IMR-90 (cell line): ENCODE measurements at regions not wholly inside any gene's neighbourhood (a gene's known extent, or its start where the extent isn't known, plus 50 kb on each side); places are given as distances from the start of the nearest gene placed in this dataset.

ENCODE experiments used
- ATAC-seq: fragments of 200-7000 bp; cut with Tn5 transposase; 2 replicates; pipeline ENCODE4 v1.9.1; 2020; ENCODE audit warnings: low read depth, mild to moderate bottlenecking, moderate library complexity
- BruUV-seq: library from RNA; stranded (reverse); fragments of 400-500 nt; replicated peaks from 2 replicates; lab custom pipeline; 2021; lab: Mats Ljungman, UMichigan
- CTCF ChIA-PET: fragments of 300-600 bp; formaldehyde crosslinking; extraction: SDS; loops from one replicate; lab custom pipeline; 2021; ENCODE audit warnings: antibody characterized with exemption; lab: Yijun Ruan, JAX
- POLR2A ChIA-PET: fragments of 300-600 bp; sonication (Branson Sonifier 250); formaldehyde crosslinking; loops from one replicate; lab custom pipeline; 2022; ENCODE audit warnings: antibody characterized with exemption; ENCODE audit not compliant: unreplicated experiment; lab: Charles Lee
- DNase-seq: peaks from one replicate; pipeline ENCODE4 v3.0.0; 2013
- H2AFZ ChIP-seq: replicated peaks from 2 replicates; pipeline ENCODE3; 2013; ENCODE audit warnings: low read length, mild to moderate bottlenecking; ENCODE audit not compliant: poor library complexity
- H2AK5ac ChIP-seq: 2 replicates; pipeline ENCODE4 v1.6.1; 2013; ENCODE audit warnings: low read depth, low read length, inconsistent platforms
- H2AK9ac ChIP-seq: replicated peaks from 2 replicates; pipeline ENCODE3; 2013; ENCODE audit warnings: mild to moderate bottlenecking, low read depth, low read length, moderate library complexity; ENCODE audit not compliant: poor library complexity
- H2BK120ac ChIP-seq: 2 replicates; pipeline ENCODE4 v1.6.1; 2013; ENCODE audit warnings: low read depth, low read length, inconsistent platforms
- H2BK15ac ChIP-seq: 3 replicates; pipeline ENCODE4 v1.6.1; 2013; ENCODE audit warnings: low read depth, low read length, inconsistent platforms
- H2BK20ac ChIP-seq: 2 replicates; pipeline ENCODE4 v1.6.1; 2013; ENCODE audit warnings: low read depth, mild to moderate bottlenecking, inconsistent platforms, low read length, moderate library complexity
- H2BK5ac ChIP-seq: 2 replicates; pipeline ENCODE4 v1.6.1; 2013; ENCODE audit warnings: mild to moderate bottlenecking, low read depth, low read length, inconsistent platforms; ENCODE audit not compliant: poor library complexity, severe bottlenecking
- H3K14ac ChIP-seq: replicated peaks from 2 replicates; pipeline ENCODE4 v1.6.1; 2013; ENCODE audit warnings: low read depth, low read length, inconsistent platforms
- H3K18ac ChIP-seq: 2 replicates; pipeline ENCODE4 v1.6.1; 2013; ENCODE audit warnings: low read depth, low read length, control low read depth
- H3K23ac ChIP-seq: 2 replicates; pipeline ENCODE4 v1.6.1; 2013; ENCODE audit warnings: low read depth, low read length, inconsistent platforms
- H3K27ac ChIP-seq: 2 replicates; pipeline ENCODE4 v1.5.1; 2013; ENCODE audit warnings: mild to moderate bottlenecking, control low read depth, low read length; ENCODE audit not compliant: insufficient read depth
- H3K27me3 ChIP-seq: 2 replicates; pipeline ENCODE4 v1.6.1; 2013; ENCODE audit warnings: low read length; ENCODE audit not compliant: control insufficient read depth, insufficient read depth
- H3K36me3 ChIP-seq: 2 replicates; pipeline ENCODE4 v1.6.1; 2013; ENCODE audit warnings: low read length, mixed read lengths; ENCODE audit not compliant: control insufficient read depth, insufficient read depth
- H3K4ac ChIP-seq: 2 replicates; pipeline ENCODE4 v1.6.1; 2013; ENCODE audit warnings: low read depth, low read length, inconsistent platforms
- H3K4me1 ChIP-seq: 2 replicates; pipeline ENCODE4 v1.6.1; 2013; ENCODE audit warnings: low read length, mixed read lengths; ENCODE audit not compliant: control insufficient read depth, insufficient read depth
- H3K4me2 ChIP-seq: 2 replicates; pipeline ENCODE4 v1.6.1; 2013; ENCODE audit warnings: low read depth, mild to moderate bottlenecking, control low read depth, low read length, moderate library complexity
- H3K4me3 ChIP-seq: 2 replicates; pipeline ENCODE4 v1.5.1; 2013; ENCODE audit warnings: low read depth, mild to moderate bottlenecking, control low read depth, low read length, moderate library complexity; ENCODE audit not compliant: insufficient read depth
- H3K56ac ChIP-seq: 2 replicates; pipeline ENCODE4 v1.6.1; 2013; ENCODE audit warnings: low read length, inconsistent platforms; ENCODE audit not compliant: insufficient read depth; ENCODE audit errors: extremely low read depth
- H3K79me1 ChIP-seq, 2 experiments: 2 replicates each; pipeline ENCODE4 v1.6.1; 2013; ENCODE audit warnings: low read length in 2 of 2, inconsistent platforms in 1 of 2, low read depth in 1 of 2
- H3K9ac ChIP-seq: 2 replicates; pipeline ENCODE4 v1.6.1; 2013; ENCODE audit warnings: low read depth, low read length, control low read depth
- H3K9me1 ChIP-seq: 2 replicates; pipeline ENCODE4 v1.6.1; 2013; ENCODE audit warnings: low read length, inconsistent platforms; ENCODE audit not compliant: insufficient read depth
- H3K9me3 ChIP-seq: 2 replicates; pipeline ENCODE4 v1.6.1; 2013; ENCODE audit warnings: low read length; ENCODE audit not compliant: control insufficient read depth, insufficient read depth
- H4K20me1 ChIP-seq: 2 replicates; pipeline ENCODE4 v1.6.1; 2013; ENCODE audit warnings: low read length, inconsistent platforms; ENCODE audit not compliant: insufficient read depth
- H4K5ac ChIP-seq: 2 replicates; pipeline ENCODE4 v1.6.1; 2013; ENCODE audit warnings: mild to moderate bottlenecking, low read depth, low read length, control low read depth
- H4K8ac ChIP-seq, 2 experiments: 2 replicates each; pipeline ENCODE4 v1.6.1; 2013; ENCODE audit warnings: low read depth in 2 of 2, low read length in 2 of 2, control low read depth in 1 of 2, inconsistent platforms in 1 of 2
- H4K91ac ChIP-seq: 2 replicates; pipeline ENCODE4 v1.6.1; 2013; ENCODE audit warnings: low read depth, low read length, inconsistent platforms; ENCODE audit not compliant: insufficient read depth
- BHLHE40 ChIP-seq: fragments of 150-350 bp; IDR thresholded peaks from 2 replicates; pipeline ENCODE4 v1.6.1; 2016; ENCODE audit warnings: mild to moderate bottlenecking, low read depth, low read length
- CEBPB ChIP-seq: IDR thresholded peaks from 2 replicates; pipeline ENCODE4 v1.6.1; 2012; ENCODE audit warnings: low read depth, low read length, improper control_type of control experiment
- CHD1 ChIP-seq: IDR thresholded peaks from 2 replicates; pipeline ENCODE4 v1.6.1; 2012; ENCODE audit warnings: low read depth, low read length, improper control_type of control experiment
- ELK1 ChIP-seq: fragments of 150-350 bp; IDR thresholded peaks from 2 replicates; pipeline ENCODE4 v1.6.1; 2016; ENCODE audit warnings: low read depth, mild to moderate bottlenecking, low read length, moderate library complexity, borderline replicate concordance
- FOS ChIP-seq: fragments of 150-350 bp; IDR thresholded peaks from 2 replicates; pipeline ENCODE4 v1.6.1; 2016; ENCODE audit warnings: low read depth, low read length
- MAFK ChIP-seq: IDR thresholded peaks from 2 replicates; pipeline ENCODE4 v1.6.1; 2012; ENCODE audit warnings: low read depth, low read length, improper control_type of control experiment
- MAZ ChIP-seq: IDR thresholded peaks from 2 replicates; pipeline ENCODE4 v1.6.1; 2012; ENCODE audit warnings: low read depth, mild to moderate bottlenecking, low read length, improper control_type of control experiment, moderate library complexity, borderline replicate concordance
- MXI1 ChIP-seq: IDR thresholded peaks from 2 replicates; pipeline ENCODE4 v1.6.1; 2012; ENCODE audit warnings: low read depth, mild to moderate bottlenecking, low read length, moderate library complexity, borderline replicate concordance
- NFE2L2 ChIP-seq: fragments of 150-350 bp; IDR thresholded peaks from 2 replicates; pipeline ENCODE4 v1.6.1; 2016; ENCODE audit warnings: low read depth, mild to moderate bottlenecking, low read length
- POLR2A ChIP-seq: IDR thresholded peaks from 2 replicates; pipeline ENCODE4 v1.6.1; 2012; ENCODE audit warnings: mild to moderate bottlenecking, low read depth, low read length
- RAD21 ChIP-seq: IDR thresholded peaks from 2 replicates; pipeline ENCODE4 v1.6.1; 2012; ENCODE audit warnings: low read length, improper control_type of control experiment
- RCOR1 ChIP-seq: IDR thresholded peaks from 2 replicates; pipeline ENCODE4 v1.6.1; 2012; ENCODE audit warnings: mild to moderate bottlenecking, low read length, improper control_type of control experiment; ENCODE audit not compliant: insufficient replicate concordance
- RFX5 ChIP-seq: IDR thresholded peaks from 2 replicates; pipeline ENCODE4 v1.8.0; 2012; ENCODE audit warnings: low read depth, mild to moderate bottlenecking, low read length, moderate library complexity
- SMC3 ChIP-seq: fragments of 150-350 bp; IDR thresholded peaks from 2 replicates; pipeline ENCODE4 v1.6.1; 2016; ENCODE audit warnings: low read depth, mild to moderate bottlenecking, antibody characterized with exemption, low read length, moderate library complexity
- WGBS, 2 experiments: methylation state at CpG; one replicate each; pipeline versions ENCODE4 v1.1.5 to v1.1.7; 2013; ENCODE audit warnings: missing lambda C conversion rate in 2 of 2; ENCODE audit not compliant: insufficient read length in 1 of 2; ENCODE audit errors: extremely low coverage in 2 of 2; 5-methylcytosine and 5-hydroxymethylcytosine counted together
- dilution Hi-C: fragments of 300-500 bp; cut with HindIII; formaldehyde crosslinking; loops from one replicate; pipeline ENCODE4 v1.14.3; 2018; ENCODE audit warnings: low sequenced_read_pairs; ENCODE audit not compliant: unreplicated experiment
- in situ Hi-C: fragments of 300-500 bp; cut with MboI; formaldehyde crosslinking; loops from 3 replicates; pipeline ENCODE4 v1.14.3; 2019; ENCODE audit warnings: low sequenced_read_pairs, inconsistent platforms, mixed read lengths
- intact Hi-C: fragments of 100-400 bp; cut with micrococcal nuclease; formaldehyde crosslinking; loops from 2 replicates; pipeline ENCODE4 v1.10.0; 2022
- TF ChIP-seq, protein P1 (sequence below): conservative IDR thresholded peaks from 2 replicates; pipeline ENCODE4 v1.5.1; 2012; ENCODE audit warnings: mild to moderate bottlenecking, low read depth, low read length, improper control_type of control experiment
- TF ChIP-seq, protein P2 (sequence below): fragments of 150-350 bp; IDR thresholded peaks from 2 replicates; pipeline ENCODE4 v1.6.1; 2017; ENCODE audit warnings: mild to moderate bottlenecking, antibody characterized with exemption, low read length, low read depth

DNA sequence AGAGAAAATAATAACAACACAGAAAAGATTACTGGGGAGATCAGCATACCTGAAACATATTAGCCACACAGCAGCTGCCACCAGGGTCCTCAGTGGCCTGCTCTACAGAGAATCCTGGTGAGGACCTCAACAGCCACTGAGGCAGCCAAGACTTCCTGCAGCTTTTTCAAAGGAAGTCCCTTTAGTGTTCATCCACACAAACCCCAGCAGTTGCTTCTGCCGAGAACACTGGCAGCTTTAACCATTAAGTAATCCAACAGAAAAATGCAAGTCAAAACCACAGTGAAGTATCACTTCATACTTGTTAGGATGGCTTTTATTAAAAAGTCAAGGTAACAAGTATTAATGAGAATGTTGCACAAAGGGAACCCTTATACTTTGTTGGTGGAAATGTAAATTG lies 542.0 kb upstream of the GCFC2 start:
- CTCF ChIA-PET, result no interaction called here
- Histone ChIP-seq H3K27ac (no peak overlapping the region), H3K4me1 (no peaks in the 10 kb centered on the region), H3K27me3 (no peaks in the 10 kb centered on the region), H2AK5ac (no peak overlapping the region), H3K9me1 (no peaks in the 10 kb centered on the region), H3K56ac (no peak overlapping the region), H3K14ac (no peak overlapping the region), H3K18ac (no peak overlapping the region), H3K4me3 (no peak overlapping the region), H2BK15ac (no peak overlapping the region), H3K79me1 (no peaks in the 10 kb centered on the region), H3K4ac (no peak overlapping the region), H3K9ac (no peak overlapping the region), H2AFZ (no peak overlapping the region), H4K8ac (no peak overlapping the region), H3K9me3 (no peaks in the 10 kb centered on the region), H3K4me2 (no peak overlapping the region), H3K36me3 (no peaks in the 10 kb centered on the region), H4K20me1 (no peaks in the 10 kb centered on the region), H2AK9ac (no peak overlapping the region), H3K23ac (no peak overlapping the region), H2BK120ac (no peak overlapping the region), H2BK5ac (no peak overlapping the region), H2BK20ac (no peak overlapping the region), H4K5ac (no peak overlapping the region), H4K91ac (no peak overlapping the region)
- POLR2A ChIA-PET, result no interaction called here
- intact Hi-C loops, result no loop called here
- WGBS, 2 experiments, result no CpG with 5 or more reads among the region's 1 CpG
- dilution Hi-C loops, result no loop called here
- in situ Hi-C loops, result no loop called here
- no TSS peak for BruUV-seq
- TF ChIP-seq RCOR1, result no peak
- TF ChIP-seq, protein P1, sequence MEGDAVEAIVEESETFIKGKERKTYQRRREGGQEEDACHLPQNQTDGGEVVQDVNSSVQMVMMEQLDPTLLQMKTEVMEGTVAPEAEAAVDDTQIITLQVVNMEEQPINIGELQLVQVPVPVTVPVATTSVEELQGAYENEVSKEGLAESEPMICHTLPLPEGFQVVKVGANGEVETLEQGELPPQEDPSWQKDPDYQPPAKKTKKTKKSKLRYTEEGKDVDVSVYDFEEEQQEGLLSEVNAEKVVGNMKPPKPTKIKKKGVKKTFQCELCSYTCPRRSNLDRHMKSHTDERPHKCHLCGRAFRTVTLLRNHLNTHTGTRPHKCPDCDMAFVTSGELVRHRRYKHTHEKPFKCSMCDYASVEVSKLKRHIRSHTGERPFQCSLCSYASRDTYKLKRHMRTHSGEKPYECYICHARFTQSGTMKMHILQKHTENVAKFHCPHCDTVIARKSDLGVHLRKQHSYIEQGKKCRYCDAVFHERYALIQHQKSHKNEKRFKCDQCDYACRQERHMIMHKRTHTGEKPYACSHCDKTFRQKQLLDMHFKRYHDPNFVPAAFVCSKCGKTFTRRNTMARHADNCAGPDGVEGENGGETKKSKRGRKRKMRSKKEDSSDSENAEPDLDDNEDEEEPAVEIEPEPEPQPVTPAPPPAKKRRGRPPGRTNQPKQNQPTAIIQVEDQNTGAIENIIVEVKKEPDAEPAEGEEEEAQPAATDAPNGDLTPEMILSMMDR, result no peak
- TF ChIP-seq SMC3, result no peak
- TF ChIP-seq CEBPB, result no peak
- no peak for TF ChIP-seq MAFK
- TF ChIP-seq, protein P2, sequence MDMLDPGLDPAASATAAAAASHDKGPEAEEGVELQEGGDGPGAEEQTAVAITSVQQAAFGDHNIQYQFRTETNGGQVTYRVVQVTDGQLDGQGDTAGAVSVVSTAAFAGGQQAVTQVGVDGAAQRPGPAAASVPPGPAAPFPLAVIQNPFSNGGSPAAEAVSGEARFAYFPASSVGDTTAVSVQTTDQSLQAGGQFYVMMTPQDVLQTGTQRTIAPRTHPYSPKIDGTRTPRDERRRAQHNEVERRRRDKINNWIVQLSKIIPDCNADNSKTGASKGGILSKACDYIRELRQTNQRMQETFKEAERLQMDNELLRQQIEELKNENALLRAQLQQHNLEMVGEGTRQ, result no peak
- no peak for TF ChIP-seq MXI1
- no peak for TF ChIP-seq FOS
- TF ChIP-seq POLR2A, result no peak
- no peak for TF ChIP-seq CHD1
- no peak for TF ChIP-seq RFX5
- no peak for TF ChIP-seq NFE2L2
- no peak for TF ChIP-seq MAZ
- no peak for TF ChIP-seq BHLHE40
- no peak for TF ChIP-seq RAD21
- TF ChIP-seq ELK1, result no peak
- DNase-seq (no peak), ATAC-seq (no peak)
